ENCODE measurements at regions not wholly inside any gene's neighbourhood (a gene's known extent, or its start where the extent isn't known, plus 50 kb on each side); places are given as distances from the start of the nearest gene placed in this dataset.
A peak's percentile ranks its signal among the peaks of the same experiment; 100 is the strongest.

DNA sequence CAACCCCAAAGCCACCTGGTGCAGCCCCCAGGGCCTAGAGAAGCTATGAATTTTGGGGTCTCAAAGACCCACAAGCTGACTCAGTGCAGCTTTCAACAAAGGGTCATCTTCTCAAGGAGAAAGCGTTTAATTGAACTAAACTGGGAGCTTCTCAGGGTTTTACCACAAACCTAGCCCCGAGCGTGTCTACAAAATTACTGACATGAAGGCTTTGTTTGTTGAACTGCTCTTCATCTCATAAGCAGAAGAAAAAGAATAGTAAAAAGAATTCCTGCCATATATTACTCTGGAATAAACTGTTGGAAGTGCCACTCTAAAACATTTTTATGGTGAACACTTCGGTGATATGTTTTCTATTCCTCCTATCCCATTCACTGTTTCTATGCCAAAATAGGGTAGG, 50.8 kb upstream of the INCENP start:
- no peak for DNase-seq

GRCh38 chr11:62071408-62071807, 52.4 kb upstream of the INCENP start:
- no peak for DNase-seq

GRCh38 chr11:62069986-62070919, 53.6 kb upstream of the INCENP start:
- no peak for DNase-seq

DNA sequence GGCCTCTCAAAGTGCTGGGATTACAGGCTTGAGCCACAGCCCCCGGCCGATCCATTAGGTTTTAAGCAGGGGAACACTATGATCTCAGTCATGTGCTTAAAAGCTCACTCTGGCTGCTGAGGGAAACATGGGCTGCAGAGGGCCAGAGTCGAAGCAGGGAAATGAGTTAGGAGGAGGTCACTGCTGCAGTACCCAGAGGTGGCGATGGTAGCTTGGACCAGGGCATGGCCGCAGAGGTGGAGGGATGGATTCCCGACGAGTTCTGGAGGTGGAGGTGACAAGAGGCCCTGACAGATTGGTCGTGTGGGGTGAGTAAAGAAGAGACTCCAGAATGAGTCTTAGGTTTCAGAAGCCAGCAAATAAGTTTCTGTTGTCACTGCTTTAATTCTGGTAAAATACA, 54.4 kb upstream of the INCENP start:
- DNase-seq: no peak

GRCh38 chr11:62068730-62069129, 55.1 kb upstream of the INCENP start:
- DNase-seq: no peak

DNA sequence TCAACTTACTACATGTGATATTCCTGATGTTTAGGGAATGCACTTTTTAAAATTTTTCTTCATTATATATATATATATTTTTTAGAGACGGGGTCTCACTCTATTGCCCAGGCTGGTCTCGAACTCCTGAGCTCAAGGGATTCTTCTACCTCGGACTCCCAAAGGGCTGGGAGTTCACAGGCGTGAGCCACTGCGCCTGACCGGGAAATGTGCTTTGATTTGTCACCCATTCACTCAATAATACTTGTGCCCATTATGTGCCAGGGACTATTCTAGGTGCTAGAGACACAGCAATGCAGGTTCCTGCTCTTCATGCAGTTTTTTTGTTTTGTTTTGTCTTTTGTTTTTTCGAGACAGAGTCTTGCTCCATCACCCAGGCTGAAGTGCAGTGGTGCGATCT, 56.1 kb upstream of the INCENP start:
- DNase-seq: no peak

DNA sequence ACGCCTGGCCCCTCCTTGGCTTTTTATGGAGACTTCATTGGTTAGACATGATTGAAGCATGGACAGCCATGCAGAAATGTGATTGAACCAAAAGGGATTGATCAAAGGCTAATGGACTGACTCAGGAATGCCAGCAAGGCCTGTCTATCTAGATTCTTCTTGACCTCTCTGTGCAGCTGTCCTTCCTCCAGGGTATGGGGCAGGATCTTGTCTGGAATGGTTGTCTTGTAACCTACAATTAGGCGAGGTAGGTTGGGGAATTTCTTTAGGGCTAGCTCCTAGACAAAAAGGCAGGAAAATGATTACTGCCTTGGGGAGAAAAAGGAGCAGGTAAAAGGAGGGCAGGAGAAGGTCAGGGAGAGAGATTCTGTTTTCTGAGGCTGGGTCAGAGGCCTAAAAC, 59.6 kb upstream of the INCENP start:
- no peak for DNase-seq

DNA sequence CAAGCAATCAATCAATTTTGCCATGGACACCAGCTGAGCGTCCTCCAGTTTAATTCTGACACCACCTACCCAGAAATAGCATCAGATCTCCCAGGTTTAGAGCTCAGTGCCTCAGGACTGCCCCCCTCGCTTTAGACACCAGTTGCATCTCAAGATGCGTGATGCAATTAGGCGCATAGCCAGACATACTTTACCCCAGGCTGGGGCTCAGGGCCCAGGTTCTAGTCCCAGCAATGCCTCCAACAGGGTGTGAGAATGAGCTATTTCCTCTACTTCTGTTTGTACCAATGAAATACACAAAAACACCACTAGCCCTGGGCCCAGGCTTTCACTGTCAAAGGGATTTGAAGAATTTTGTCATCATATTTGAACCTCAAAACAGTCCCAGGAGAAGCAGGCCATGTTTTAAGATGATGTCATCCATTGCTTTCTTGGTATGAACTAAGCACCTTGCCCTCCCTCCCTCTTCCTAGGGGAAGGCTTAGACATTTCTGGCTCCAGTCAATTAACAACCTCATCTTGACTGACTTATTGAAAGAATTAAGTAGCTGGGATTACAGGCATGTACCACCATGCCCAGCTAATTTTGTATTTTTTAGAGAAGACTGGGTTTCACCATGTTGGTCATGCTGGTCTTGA, 61.5 kb upstream of the INCENP start:
- no peak for DNase-seq

GRCh38 chr11:62061356-62062222, 62.2 kb upstream of the INCENP start:
- DNase-seq: no peak

- no peak for DNase-seq
Measured at GRCh38 chr11:62057069-62057468, 66.7 kb upstream of the INCENP start.

- no peak for DNase-seq
Measured at GRCh38 chr11:62055970-62056369, 67.8 kb upstream of the INCENP start.

DNA sequence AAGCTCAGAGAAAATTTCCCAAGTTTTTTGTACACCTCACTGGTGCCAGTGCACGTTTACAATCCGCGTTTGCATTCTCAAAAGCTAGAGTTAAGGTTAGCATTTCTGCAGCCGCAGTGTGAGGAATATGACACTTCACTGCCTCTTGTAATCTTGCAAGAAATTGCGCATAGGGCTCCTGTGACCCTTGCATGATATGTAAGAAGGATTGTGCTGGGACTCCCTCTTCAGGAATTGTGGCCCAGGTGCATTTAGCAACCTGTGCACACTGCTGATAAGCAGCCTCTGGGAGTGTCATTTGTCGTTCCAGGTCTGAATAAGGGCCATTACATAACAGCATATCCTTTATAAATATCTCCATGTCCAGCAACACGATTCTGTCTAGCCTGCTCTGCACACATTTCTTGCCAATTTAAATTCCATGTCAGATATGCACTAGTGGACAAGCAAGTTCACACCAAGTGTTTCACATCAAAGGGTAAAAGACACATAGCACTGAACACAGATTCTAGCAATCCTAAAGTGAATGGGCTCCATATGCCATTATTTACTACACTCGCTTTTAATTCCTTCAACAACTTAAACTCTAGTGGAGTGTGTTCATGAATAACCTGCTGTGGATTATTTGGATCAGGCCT, 69.2 kb upstream of the INCENP start:
- DNase-seq: peak; percentile 29

- no peak for DNase-seq
Measured at GRCh38 chr11:62054081-62054480, 69.7 kb upstream of the INCENP start.

- DNase-seq: no peak
Measured at GRCh38 chr11:62050716-62051115, 73.1 kb upstream of the INCENP start.

- DNase-seq: no peak
Measured at GRCh38 chr11:62048100-62048499, 75.7 kb upstream of the INCENP start.

DNA sequence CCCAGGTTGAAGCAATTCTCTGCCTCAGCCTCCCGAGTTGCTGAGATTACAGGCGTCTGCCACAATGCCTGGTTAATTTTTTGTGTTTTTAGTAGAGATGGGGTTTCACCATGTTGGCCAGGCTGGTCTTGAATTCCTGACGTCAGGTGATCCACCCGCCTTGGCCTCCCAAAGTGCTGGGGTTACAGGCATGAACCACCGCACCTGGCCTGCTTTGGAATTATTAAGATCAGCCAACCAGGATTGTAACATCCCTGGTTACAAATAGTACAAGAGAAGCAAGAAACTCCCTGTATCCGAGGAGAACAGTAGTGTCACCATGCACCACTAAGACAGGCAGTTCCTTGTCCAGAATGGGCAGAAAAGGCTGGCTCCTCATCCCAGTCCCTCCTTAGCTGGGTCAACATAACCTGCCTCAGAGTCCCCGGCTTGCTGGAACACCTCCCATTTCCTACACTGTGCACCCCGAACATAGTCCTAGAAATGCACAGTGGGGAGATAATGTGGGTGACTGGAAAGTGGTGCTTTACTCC, 77.2 kb upstream of the INCENP start:
- no peak for DNase-seq

- DNase-seq: no peak
Measured at GRCh38 chr11:62044639-62045121, 77.2 kb upstream of the FTH1 start.

GRCh38 chr11:62035293-62035692, 67.9 kb upstream of the FTH1 start:
- DNase-seq: no peak

DNA sequence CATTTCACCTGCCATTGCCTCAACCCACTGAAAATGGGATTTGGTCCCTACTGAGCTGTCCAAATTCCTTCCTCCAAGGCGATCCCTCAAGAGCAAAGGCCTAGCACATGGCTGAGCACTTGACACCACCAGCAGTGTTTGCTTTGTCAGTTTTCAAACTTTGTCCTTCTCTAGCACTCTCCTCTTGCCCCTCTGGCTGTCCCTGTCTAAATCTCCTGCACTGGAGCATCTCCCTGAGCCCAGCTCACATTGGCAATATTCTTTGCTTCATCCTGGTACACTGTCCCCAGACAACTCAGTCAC, 66.6 kb upstream of the FTH1 start:
- no peak for DNase-seq

DNA sequence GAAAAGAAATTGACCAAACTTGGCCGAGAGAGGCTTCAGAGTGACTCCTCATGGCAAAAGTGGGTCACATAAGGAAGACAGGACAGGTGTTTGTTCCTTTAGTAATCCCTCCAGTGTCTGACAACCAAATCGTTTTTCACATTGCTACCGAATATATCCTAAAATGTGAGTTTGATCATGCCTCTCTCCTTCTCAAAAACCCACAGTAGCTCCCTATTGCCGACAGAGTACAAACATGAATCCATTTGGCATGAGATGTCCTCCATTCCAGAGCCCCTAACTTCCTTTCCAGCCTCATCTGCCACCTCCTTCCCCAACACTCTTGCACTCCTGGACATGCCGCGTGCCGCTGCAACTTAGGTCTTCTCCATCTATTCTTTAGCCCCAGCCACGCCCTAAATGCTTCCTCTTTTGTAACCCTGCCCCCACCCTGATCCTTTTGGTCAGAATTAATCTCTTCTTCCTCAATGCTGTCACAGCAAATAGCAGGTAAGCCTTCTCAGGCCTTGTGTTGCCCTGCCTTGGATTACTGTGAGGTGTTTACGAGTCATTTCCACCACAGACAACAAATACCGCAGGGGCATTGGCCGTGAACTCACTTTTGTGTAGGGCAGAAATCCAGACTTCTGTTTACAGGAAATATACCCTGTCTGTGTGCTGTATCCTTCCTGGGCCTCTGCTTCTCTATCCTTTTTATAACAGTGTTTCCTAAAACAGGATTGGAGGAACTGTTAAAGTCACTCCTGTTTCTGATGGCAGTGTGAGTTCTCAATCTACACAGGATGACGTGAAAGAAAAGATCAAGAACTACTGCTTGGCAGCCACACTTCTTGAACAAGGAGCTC, 66.0 kb upstream of the FTH1 start:
- no peak for DNase-seq

- DNase-seq: no peak
Measured at GRCh38 chr11:62030071-62030684, 62.7 kb upstream of the FTH1 start.
